ENCODE measurements at regions not wholly inside any gene's neighbourhood (a gene's known extent, or its start where the extent isn't known, plus 50 kb on each side); places are given as distances from the start of the nearest gene placed in this dataset.

- peaks cover 2 to 36% (median 6%) of the 10 kb centered on the region in 7 donors for H3K9me3 Mint-ChIP-seq
- H3K4me3 Mint-ChIP-seq: no peak overlapping the region
- H3K4me1 Mint-ChIP-seq: no peaks in the 10 kb centered on the region
- no peaks in the 10 kb centered on the region for H3K9me3 ChIP-seq (ENCODE audit: control insufficient read depth in 2 of 2, low read length in 2 of 2)
- H3K27ac Mint-ChIP-seq: no peak overlapping the region
- H3K27ac ChIP-seq (ENCODE audit: insufficient read depth, low read length, poor library complexity, severe bottlenecking): no peak overlapping the region
- no peak overlapping the region for H3K4me3 ChIP-seq (ENCODE audit: low read depth, low read length)
- no peaks in the 10 kb centered on the region for H3K4me1 ChIP-seq (ENCODE audit: control insufficient read depth, insufficient read depth, low read length, poor library complexity, severe bottlenecking)
- no peak for DNase-seq
- no peak for ATAC-seq (ENCODE audit: low read depth in 2 of 2)
- H3K36me3 Mint-ChIP-seq: no peaks in the 10 kb centered on the region
- H3K36me3 ChIP-seq (ENCODE audit: control insufficient read depth, insufficient read depth, low read length): no peaks in the 10 kb centered on the region
- H3K27me3 ChIP-seq (ENCODE audit: control insufficient read depth, insufficient read depth, low read length): no peaks in the 10 kb centered on the region
- no peaks in the 10 kb centered on the region for H3K27me3 Mint-ChIP-seq
These were observed 127.9 kb upstream of the NOL4 start for GRCh38 chr18:34352385-34353163.

GRCh38 chr18:34354351-34354750, 129.6 kb upstream of the NOL4 start:
- H3K4me1 Mint-ChIP-seq: no peaks in the 10 kb centered on the region

GRCh38 chr18:34357944-34358580, 133.3 kb upstream of the NOL4 start:
- ATAC-seq (ENCODE audit: low read depth in 2 of 2) (no peak), DNase-seq (no peak)
- Histone ChIP-seq H3K36me3 (ENCODE audit: control insufficient read depth, insufficient read depth, low read length) (no peaks in the 10 kb centered on the region), H3K27ac (ENCODE audit: insufficient read depth, low read length, poor library complexity, severe bottlenecking) (no peak overlapping the region), H3K4me1 (ENCODE audit: control insufficient read depth, insufficient read depth, low read length, poor library complexity, severe bottlenecking) (no peaks in the 10 kb centered on the region), H3K9me3 (ENCODE audit: control insufficient read depth in 2 of 2, low read length in 2 of 2) (no peaks in the 10 kb centered on the region), H3K4me3 (ENCODE audit: low read depth, low read length) (no peak overlapping the region), H3K27me3 (ENCODE audit: control insufficient read depth, insufficient read depth, low read length) (no peaks in the 10 kb centered on the region)
- Mint-ChIP-seq H3K9me3 (peaks cover 0 to 28% (median 6%) of the 10 kb centered on the region in 7 donors), H3K27me3 (no peaks in the 10 kb centered on the region), H3K4me1 (no peaks in the 10 kb centered on the region), H3K27ac (no peak overlapping the region), H3K4me3 (no peak overlapping the region), H3K36me3 (no peaks in the 10 kb centered on the region)

More at GRCh38 chr18:34354351-34354750, 129.6 kb upstream of the NOL4 start:
- Histone ChIP-seq H3K4me3 (ENCODE audit: low read depth, low read length) (no peak overlapping the region), H3K27me3 (ENCODE audit: control insufficient read depth, insufficient read depth, low read length) (no peaks in the 10 kb centered on the region), H3K4me1 (ENCODE audit: control insufficient read depth, insufficient read depth, low read length, poor library complexity, severe bottlenecking) (no peaks in the 10 kb centered on the region), H3K27ac (ENCODE audit: insufficient read depth, low read length, poor library complexity, severe bottlenecking) (no peak overlapping the region), H3K9me3 (ENCODE audit: control insufficient read depth in 2 of 2, low read length in 2 of 2) (no peaks in the 10 kb centered on the region), H3K36me3 (ENCODE audit: control insufficient read depth, insufficient read depth, low read length) (no peaks in the 10 kb centered on the region)
- Mint-ChIP-seq H3K27me3 (no peaks in the 10 kb centered on the region), H3K36me3 (no peaks in the 10 kb centered on the region), H3K27ac (no peak overlapping the region), H3K4me3 (no peak overlapping the region), H3K9me3 (peaks cover 2 to 33% (median 6%) of the 10 kb centered on the region in 7 donors)
- DNase-seq: no peak
- no peak for ATAC-seq (ENCODE audit: low read depth in 2 of 2)

GRCh38 chr18:34358923-34359322, 134.2 kb upstream of the NOL4 start:
- Histone ChIP-seq H3K9me3 (ENCODE audit: control insufficient read depth in 2 of 2, low read length in 2 of 2) (no peaks in the 10 kb centered on the region), H3K27me3 (ENCODE audit: control insufficient read depth, insufficient read depth, low read length) (no peaks in the 10 kb centered on the region), H3K4me1 (ENCODE audit: control insufficient read depth, insufficient read depth, low read length, poor library complexity, severe bottlenecking) (no peaks in the 10 kb centered on the region), H3K27ac (ENCODE audit: insufficient read depth, low read length, poor library complexity, severe bottlenecking) (no peak overlapping the region), H3K36me3 (ENCODE audit: control insufficient read depth, insufficient read depth, low read length) (no peaks in the 10 kb centered on the region), H3K4me3 (ENCODE audit: low read depth, low read length) (no peak overlapping the region)
- H3K4me3 Mint-ChIP-seq: no peak overlapping the region
- no peaks in the 10 kb centered on the region for H3K27me3 Mint-ChIP-seq
- H3K4me1 Mint-ChIP-seq: no peaks in the 10 kb centered on the region
- DNase-seq: no peak
- H3K9me3 Mint-ChIP-seq: peaks cover 0 to 29% (median 6%) of the 10 kb centered on the region in 7 donors
- H3K36me3 Mint-ChIP-seq: no peaks in the 10 kb centered on the region
- no peak for ATAC-seq (ENCODE audit: low read depth in 2 of 2)
- no peak overlapping the region for H3K27ac Mint-ChIP-seq

GRCh38 chr18:34364699-34365098, 140.0 kb upstream of the NOL4 start:
- DNase-seq (no peak), ATAC-seq (ENCODE audit: low read depth in 2 of 2) (no peak)
- no peaks in the 10 kb centered on the region for H3K4me1 Mint-ChIP-seq
- H3K36me3 Mint-ChIP-seq: no peaks in the 10 kb centered on the region
- no peaks in the 10 kb centered on the region for H3K27me3 ChIP-seq (ENCODE audit: control insufficient read depth, insufficient read depth, low read length)
- H3K27ac Mint-ChIP-seq: no peak overlapping the region
- H3K27ac ChIP-seq (ENCODE audit: insufficient read depth, low read length, poor library complexity, severe bottlenecking): no peak overlapping the region
- no peaks in the 10 kb centered on the region for H3K36me3 ChIP-seq (ENCODE audit: control insufficient read depth, insufficient read depth, low read length)
- no peaks in the 10 kb centered on the region for H3K9me3 ChIP-seq (ENCODE audit: control insufficient read depth in 2 of 2, low read length in 2 of 2)
- H3K4me1 ChIP-seq (ENCODE audit: control insufficient read depth, insufficient read depth, low read length, poor library complexity, severe bottlenecking): no peaks in the 10 kb centered on the region
- peaks cover 0 to 21% (median 8%) of the 10 kb centered on the region in 7 donors for H3K9me3 Mint-ChIP-seq
- no peak overlapping the region for H3K4me3 Mint-ChIP-seq
- H3K27me3 Mint-ChIP-seq: no peaks in the 10 kb centered on the region
- no peak overlapping the region for H3K4me3 ChIP-seq (ENCODE audit: low read depth, low read length)

GRCh38 chr18:34370704-34371395, 146.1 kb upstream of the NOL4 start:
- H3K27me3 ChIP-seq (ENCODE audit: control insufficient read depth, insufficient read depth, low read length): no peaks in the 10 kb centered on the region
- H3K4me3 Mint-ChIP-seq: no peak overlapping the region
- H3K36me3 Mint-ChIP-seq: no peaks in the 10 kb centered on the region
- no peak for DNase-seq
- peaks cover 0 to 5% of the 10 kb centered on the region in 2 experiments for H3K9me3 ChIP-seq (ENCODE audit: control insufficient read depth in 2 of 2, low read length in 2 of 2)
- no peaks in the 10 kb centered on the region for H3K27me3 Mint-ChIP-seq
- no peak overlapping the region for H3K27ac Mint-ChIP-seq
- H3K4me1 ChIP-seq (ENCODE audit: control insufficient read depth, insufficient read depth, low read length, poor library complexity, severe bottlenecking): no peaks in the 10 kb centered on the region
- no peaks in the 10 kb centered on the region for H3K36me3 ChIP-seq (ENCODE audit: control insufficient read depth, insufficient read depth, low read length)
- no peak overlapping the region for H3K4me3 ChIP-seq (ENCODE audit: low read depth, low read length)
- no peak overlapping the region for H3K27ac ChIP-seq (ENCODE audit: insufficient read depth, low read length, poor library complexity, severe bottlenecking)
- peaks cover 0 to 10% (median 5%) of the 10 kb centered on the region in 7 donors for H3K9me3 Mint-ChIP-seq
- ATAC-seq (ENCODE audit: low read depth in 2 of 2): no peak
- H3K4me1 Mint-ChIP-seq: no peaks in the 10 kb centered on the region

GRCh38 chr18:34380326-34380725, 155.6 kb upstream of the NOL4 start:
- no peak overlapping the region for H3K27ac Mint-ChIP-seq
- H3K4me1 ChIP-seq (ENCODE audit: control insufficient read depth, insufficient read depth, low read length, poor library complexity, severe bottlenecking): no peaks in the 10 kb centered on the region
- no peak overlapping the region for H3K27ac ChIP-seq (ENCODE audit: insufficient read depth, low read length, poor library complexity, severe bottlenecking)
- no peaks in the 10 kb centered on the region for H3K4me1 Mint-ChIP-seq
- no peaks in the 10 kb centered on the region for H3K36me3 ChIP-seq (ENCODE audit: control insufficient read depth, insufficient read depth, low read length)
- no peak overlapping the region for H3K4me3 Mint-ChIP-seq
- no peaks in the 10 kb centered on the region for H3K27me3 Mint-ChIP-seq
- H3K36me3 Mint-ChIP-seq: no peaks in the 10 kb centered on the region
- no peak for DNase-seq
- no peak overlapping the region for H3K4me3 ChIP-seq (ENCODE audit: low read depth, low read length)
- H3K9me3 Mint-ChIP-seq: peaks cover 4 to 17% (median 9%) of the 10 kb centered on the region in 7 donors
- no peaks in the 10 kb centered on the region for H3K9me3 ChIP-seq (ENCODE audit: control insufficient read depth in 2 of 2, low read length in 2 of 2)
- ATAC-seq (ENCODE audit: low read depth in 2 of 2): no peak
- H3K27me3 ChIP-seq (ENCODE audit: control insufficient read depth, insufficient read depth, low read length): no peaks in the 10 kb centered on the region

Measured in CD4-positive, CD25-positive, alpha-beta regulatory T cell (primary cell).